HG02571 (cell line): ENCODE measurements at regions not wholly inside any gene's neighbourhood (a gene's known extent, or its start where the extent isn't known, plus 50 kb on each side); places are given as distances from the start of the nearest gene placed in this dataset.
"Not testable (repeated sequence)": the region's sequence is repeated elsewhere in the genome, so short reads cannot be mapped to it uniquely, and the experiment has no call there.

Experiments
- ATAC-seq: cut with Tn5 transposase; IDR thresholded peaks from one replicate; pipeline ENCODE4 v1.9.1; 2021; ENCODE audit warnings: mild to moderate bottlenecking, moderate library complexity; ENCODE audit not compliant: unreplicated experiment

- ATAC-seq = no peak
Measured at GRCh38 chr5:131107128-131107527, 57.9 kb downstream of the HINT1 start.

GRCh38 chr5:131104169-131104808, 60.8 kb downstream of the HINT1 start:
- ATAC-seq = no peak

GRCh38 chr5:131096774-131097710, 68.0 kb downstream of the HINT1 start:
- no peak for ATAC-seq

- ATAC-seq = not testable (repeated sequence)
Measured at GRCh38 chr5:131095561-131095960, 69.5 kb downstream of the HINT1 start.

- ATAC-seq = no peak
Measured at GRCh38 chr5:131084436-131084835, 80.6 kb downstream of the HINT1 start.

GRCh38 chr5:131081913-131082488, 83.1 kb downstream of the HINT1 start:
- ATAC-seq = no peak

GRCh38 chr5:131081374-131081773, 83.7 kb downstream of the HINT1 start:
- no peak for ATAC-seq

- ATAC-seq = no peak
Measured at GRCh38 chr5:131079232-131079631, 85.8 kb downstream of the HINT1 start.

- peak; percentile 76 for ATAC-seq
Measured at GRCh38 chr5:131068893-131069643, 96.0 kb downstream of the HINT1 start.

GRCh38 chr5:131068076-131068475, 97.0 kb downstream of the HINT1 start:
- no peak for ATAC-seq

GRCh38 chr5:131067636-131068035, 97.4 kb downstream of the HINT1 start:
- ATAC-seq = no peak

GRCh38 chr5:131064669-131065371, 100.2 kb downstream of the HINT1 start:
- ATAC-seq = no peak

- ATAC-seq = no peak
Measured at GRCh38 chr5:131042021-131042789, 122.9 kb downstream of the HINT1 start.

GRCh38 chr5:131023498-131023865, 141.6 kb downstream of the HINT1 start:
- ATAC-seq = no peak

- ATAC-seq = no peak
Measured at GRCh38 chr5:131022811-131023497, 142.1 kb downstream of the HINT1 start.

GRCh38 chr5:131021646-131022045, 143.4 kb downstream of the HINT1 start:
- ATAC-seq = no peak

- ATAC-seq = no peak
Measured at GRCh38 chr5:131019601-131020315, 145.3 kb downstream of the HINT1 start.

- ATAC-seq = no peak
Measured at GRCh38 chr5:131019111-131019510, 145.9 kb downstream of the HINT1 start.

GRCh38 chr5:131008329-131008728, 156.7 kb downstream of the HINT1 start:
- ATAC-seq = no peak
